Ascending aorta (tissue), 2 donors: ENCODE measurements at regions not wholly inside any gene's neighbourhood (a gene's known extent, or its start where the extent isn't known, plus 50 kb on each side); places are given as distances from the start of the nearest gene placed in this dataset.

Experiments
- DNase-seq, 2 donors: peaks; one replicate each; pipeline ENCODE4 v3.0.0-alpha.2; 2019; ENCODE audit warnings: low spot score in 2 of 2
- H3K27ac ChIP-seq, 2 donors: fragments of 200-600 bp; sonication (generic); one replicate each; pipeline ENCODE4 v1.5.1; 2016 to 2017; ENCODE audit warnings: mild to moderate bottlenecking in 1 of 2
- H3K27me3 ChIP-seq: fragments of 200-600 bp; sonication (generic); one replicate; pipeline ENCODE4 v1.5.1; 2017
- H3K36me3 ChIP-seq, 2 donors: fragments of 200-600 bp; sonication (generic); one replicate each; pipeline ENCODE4 v1.5.1; 2016
- H3K4me1 ChIP-seq, 2 donors: fragments of 200-600 bp; sonication (generic); one replicate each; pipeline ENCODE4 v1.5.1; 2016 to 2017; ENCODE audit warnings: mild to moderate bottlenecking in 1 of 2
- H3K4me3 ChIP-seq, 2 donors: fragments of 200-600 bp; sonication (generic); one replicate each; pipeline ENCODE4 v1.5.1; 2016 to 2017; ENCODE audit warnings: mild to moderate bottlenecking in 1 of 2
- H3K9me3 ChIP-seq, 2 donors: fragments of 200-600 bp; sonication (generic); one replicate each; pipeline ENCODE4 v1.5.1; 2016
- intact Hi-C: fragments of 100-400 bp; cut with DNase I; formaldehyde crosslinking; loops from one replicate; pipeline ENCODE4 v1.15.1; 2023
- TF ChIP-seq, protein P1 (sequence below), 3 experiments: fragments of 200-600 bp in 2 of 3; fragments of 450-650 bp in 1 of 3; sonication (generic) in 2 of 3; IDR thresholded peaks; one replicate each; pipeline ENCODE4 v1.5.1; 2016 to 2019; ENCODE audit warnings: antibody characterized with exemption in 3 of 3, mild to moderate bottlenecking in 1 of 3, moderate library complexity in 1 of 3

DNA sequence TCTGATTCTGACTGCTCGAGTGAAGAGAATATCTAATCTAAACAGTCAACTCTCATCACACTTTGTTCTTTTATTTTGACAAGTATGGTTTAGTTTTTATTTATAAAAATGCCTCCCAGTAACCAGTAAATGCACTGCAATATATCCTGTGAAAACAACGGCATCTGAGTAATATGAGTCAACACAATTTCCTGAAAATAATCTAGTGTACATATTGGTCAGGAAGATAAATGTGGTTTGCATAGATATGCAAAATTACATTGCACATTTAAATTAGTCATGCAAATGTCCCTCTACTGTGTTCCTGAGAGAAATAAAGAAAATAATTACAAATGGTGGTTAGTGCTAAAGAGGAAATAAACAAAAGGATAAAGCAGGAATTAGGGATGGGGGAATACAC is 1190.7 kb upstream of the SEL1L start:
- Histone ChIP-seq H3K4me3 (no peak overlapping the region), H3K4me1 (no peaks in the 10 kb centered on the region), H3K27ac (no peak overlapping the region), H3K9me3 (no peaks in the 10 kb centered on the region), H3K36me3 (no peaks in the 10 kb centered on the region), H3K27me3 (no peaks in the 10 kb centered on the region)
- intact Hi-C loops: no loop called here
- no peak for DNase-seq
- TF ChIP-seq, protein P1, sequence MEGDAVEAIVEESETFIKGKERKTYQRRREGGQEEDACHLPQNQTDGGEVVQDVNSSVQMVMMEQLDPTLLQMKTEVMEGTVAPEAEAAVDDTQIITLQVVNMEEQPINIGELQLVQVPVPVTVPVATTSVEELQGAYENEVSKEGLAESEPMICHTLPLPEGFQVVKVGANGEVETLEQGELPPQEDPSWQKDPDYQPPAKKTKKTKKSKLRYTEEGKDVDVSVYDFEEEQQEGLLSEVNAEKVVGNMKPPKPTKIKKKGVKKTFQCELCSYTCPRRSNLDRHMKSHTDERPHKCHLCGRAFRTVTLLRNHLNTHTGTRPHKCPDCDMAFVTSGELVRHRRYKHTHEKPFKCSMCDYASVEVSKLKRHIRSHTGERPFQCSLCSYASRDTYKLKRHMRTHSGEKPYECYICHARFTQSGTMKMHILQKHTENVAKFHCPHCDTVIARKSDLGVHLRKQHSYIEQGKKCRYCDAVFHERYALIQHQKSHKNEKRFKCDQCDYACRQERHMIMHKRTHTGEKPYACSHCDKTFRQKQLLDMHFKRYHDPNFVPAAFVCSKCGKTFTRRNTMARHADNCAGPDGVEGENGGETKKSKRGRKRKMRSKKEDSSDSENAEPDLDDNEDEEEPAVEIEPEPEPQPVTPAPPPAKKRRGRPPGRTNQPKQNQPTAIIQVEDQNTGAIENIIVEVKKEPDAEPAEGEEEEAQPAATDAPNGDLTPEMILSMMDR (IDR thresholded peaks at IDR 0.05): no peak

- Histone ChIP-seq H3K9me3 (no peaks in the 10 kb centered on the region), H3K27me3 (no peaks in the 10 kb centered on the region), H3K4me1 (no peaks in the 10 kb centered on the region), H3K36me3 (no peaks in the 10 kb centered on the region), H3K27ac (no peak overlapping the region), H3K4me3 (no peak overlapping the region)
- intact Hi-C loops: no loop called here
- TF ChIP-seq, protein P1 (IDR thresholded peaks at IDR 0.05): no peak
- no peak for DNase-seq
Observed at GRCh38 chr14:82725213-82725612, 1191.6 kb upstream of the SEL1L start.

DNA sequence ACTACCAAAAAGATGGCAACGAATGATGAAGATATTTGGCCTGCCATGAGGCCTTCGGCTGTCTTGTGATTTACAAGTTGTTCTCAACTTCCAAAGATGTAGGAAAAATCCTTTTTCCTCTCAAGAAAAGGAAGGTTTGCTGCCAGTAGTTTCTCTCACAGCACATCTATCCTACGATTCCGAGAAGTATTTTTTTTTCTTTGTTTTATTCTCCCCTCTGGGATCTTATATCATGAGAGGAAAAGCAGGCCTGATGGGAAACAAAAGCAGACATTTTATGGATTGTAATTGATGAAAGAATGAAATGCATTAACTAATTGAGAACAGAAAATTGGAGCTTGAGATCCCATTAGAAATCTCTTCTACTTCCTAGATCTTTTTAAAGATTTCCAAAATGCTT is 1197.9 kb upstream of the SEL1L start:
- H3K27ac ChIP-seq: no peak overlapping the region
- intact Hi-C loops: no loop called here
- H3K4me3 ChIP-seq: no peak overlapping the region
- no peaks in the 10 kb centered on the region for H3K27me3 ChIP-seq
- H3K36me3 ChIP-seq: no peaks in the 10 kb centered on the region
- DNase-seq: no peak
- H3K9me3 ChIP-seq: no peaks in the 10 kb centered on the region
- TF ChIP-seq, protein P1 (IDR thresholded peaks at IDR 0.05): no peak
- H3K4me1 ChIP-seq: no peaks in the 10 kb centered on the region

GRCh38 chr14:82740547-82740946 is 1206.9 kb upstream of the SEL1L start:
- intact Hi-C loops: no loop called here
- Histone ChIP-seq H3K9me3 (no peaks in the 10 kb centered on the region), H3K4me1 (no peaks in the 10 kb centered on the region), H3K27ac (no peak overlapping the region), H3K36me3 (no peaks in the 10 kb centered on the region), H3K4me3 (no peak overlapping the region), H3K27me3 (no peaks in the 10 kb centered on the region)
- DNase-seq: no peak
- TF ChIP-seq, protein P1 (IDR thresholded peaks at IDR 0.05): no peak

DNA sequence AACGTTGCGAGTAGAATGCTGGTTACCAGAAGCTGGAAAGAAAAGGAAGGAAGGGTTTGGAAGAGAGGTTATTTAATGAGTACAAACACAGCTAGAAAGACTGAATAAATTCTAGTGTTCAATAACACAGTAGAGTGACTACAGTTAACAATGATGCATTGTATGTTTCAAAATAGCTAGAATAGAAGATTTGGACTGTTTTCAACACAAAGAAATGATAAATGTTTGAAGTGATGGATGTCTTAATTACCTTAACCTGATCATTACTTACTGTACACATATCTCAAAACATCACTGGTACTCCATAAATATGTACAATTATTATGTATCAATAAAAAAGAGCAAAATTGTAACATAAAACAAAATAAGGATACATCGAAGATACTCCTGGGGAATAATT is 1221.8 kb upstream of the SEL1L start:
- Histone ChIP-seq H3K4me3 (no peak overlapping the region), H3K9me3 (no peaks in the 10 kb centered on the region), H3K36me3 (no peaks in the 10 kb centered on the region), H3K4me1 (no peaks in the 10 kb centered on the region), H3K27me3 (no peaks in the 10 kb centered on the region), H3K27ac (no peak overlapping the region)
- DNase-seq: no peak
- intact Hi-C loops: no loop called here
- TF ChIP-seq, protein P1 (IDR thresholded peaks at IDR 0.05): no peak

GRCh38 chr14:82755923-82756322 is 1222.3 kb upstream of the SEL1L start:
- H3K9me3 ChIP-seq: no peaks in the 10 kb centered on the region
- no peaks in the 10 kb centered on the region for H3K36me3 ChIP-seq
- DNase-seq: no peak
- intact Hi-C loops: no loop called here
- no peak overlapping the region for H3K4me3 ChIP-seq
- no peaks in the 10 kb centered on the region for H3K27me3 ChIP-seq
- TF ChIP-seq, protein P1 (IDR thresholded peaks at IDR 0.05): no peak
- H3K27ac ChIP-seq: no peak overlapping the region
- H3K4me1 ChIP-seq: no peaks in the 10 kb centered on the region
